Iris pigment epithelial cell (primary cell): ENCODE measurements at regions not wholly inside any gene's neighbourhood (a gene's known extent, or its start where the extent isn't known, plus 50 kb on each side); places are given as distances from the start of the nearest gene placed in this dataset.
"Not testable (repeated sequence)": the region's sequence is repeated elsewhere in the genome, so short reads cannot be mapped to it uniquely, and the experiment has no call there.

Experiments used
- DNase-seq: peaks from one replicate; pipeline ENCODE4 v3.0.0-alpha.2; 2011; ENCODE audit warnings: low read depth

DNA sequence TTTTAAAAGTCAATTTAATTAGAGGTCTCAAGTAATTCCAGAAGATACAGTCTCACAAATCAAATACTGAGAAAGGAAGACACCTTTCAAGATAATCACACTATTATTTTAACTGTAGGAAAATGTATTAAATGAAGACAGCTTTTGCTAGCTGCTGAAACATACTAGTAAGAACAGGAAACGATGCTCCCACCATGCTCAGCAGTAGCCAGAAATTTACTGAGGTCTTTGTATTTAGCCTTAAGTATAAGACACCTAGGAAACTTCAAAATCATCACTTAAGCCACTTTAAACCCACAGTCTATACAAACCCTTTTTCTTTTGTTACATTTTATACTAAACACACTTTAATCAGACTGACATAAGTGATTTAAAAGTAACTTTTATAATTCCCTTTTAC, 72.7 kb upstream of the NPIPB12 start:
- not testable (repeated sequence) for DNase-seq

DNA sequence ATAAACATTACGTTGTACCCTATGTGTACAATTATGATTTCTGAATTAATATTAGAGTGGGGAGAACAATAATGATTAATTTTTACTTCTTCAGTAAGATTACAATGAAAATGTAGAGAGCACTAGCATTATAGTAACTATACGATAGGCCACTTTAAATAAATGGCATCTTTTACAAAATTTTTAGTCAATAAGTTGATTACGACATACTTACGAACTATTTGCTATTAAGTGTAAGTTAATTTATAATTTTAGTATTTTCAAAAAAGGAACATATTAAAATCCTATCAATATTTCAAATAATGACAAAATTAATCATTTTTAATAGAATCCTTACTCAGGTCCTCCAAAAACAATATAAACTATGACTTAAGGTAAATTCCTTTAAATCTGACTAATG, 75.6 kb upstream of the NPIPB12 start:
- not testable (repeated sequence) for DNase-seq

DNA sequence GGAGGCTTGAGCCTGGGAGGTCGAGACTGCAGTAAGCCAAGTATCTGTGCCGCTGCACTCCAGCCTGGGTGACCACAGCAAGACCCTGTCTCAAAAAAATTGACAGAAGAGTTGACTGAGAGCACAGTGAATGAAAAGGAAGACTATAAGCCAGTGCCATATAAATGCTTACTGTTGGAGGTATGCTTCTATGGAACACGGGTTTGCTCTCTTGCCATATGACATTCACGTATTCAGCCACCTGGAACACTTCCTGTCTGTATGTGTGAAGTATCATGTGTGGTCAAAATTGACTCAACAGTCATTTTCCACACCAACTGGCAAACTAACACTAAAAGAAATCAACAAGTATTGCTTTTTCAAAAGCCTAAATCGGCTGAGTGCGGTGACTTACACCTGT, 71.1 kb upstream of the SPN start:
- not testable (repeated sequence) for DNase-seq

DNA sequence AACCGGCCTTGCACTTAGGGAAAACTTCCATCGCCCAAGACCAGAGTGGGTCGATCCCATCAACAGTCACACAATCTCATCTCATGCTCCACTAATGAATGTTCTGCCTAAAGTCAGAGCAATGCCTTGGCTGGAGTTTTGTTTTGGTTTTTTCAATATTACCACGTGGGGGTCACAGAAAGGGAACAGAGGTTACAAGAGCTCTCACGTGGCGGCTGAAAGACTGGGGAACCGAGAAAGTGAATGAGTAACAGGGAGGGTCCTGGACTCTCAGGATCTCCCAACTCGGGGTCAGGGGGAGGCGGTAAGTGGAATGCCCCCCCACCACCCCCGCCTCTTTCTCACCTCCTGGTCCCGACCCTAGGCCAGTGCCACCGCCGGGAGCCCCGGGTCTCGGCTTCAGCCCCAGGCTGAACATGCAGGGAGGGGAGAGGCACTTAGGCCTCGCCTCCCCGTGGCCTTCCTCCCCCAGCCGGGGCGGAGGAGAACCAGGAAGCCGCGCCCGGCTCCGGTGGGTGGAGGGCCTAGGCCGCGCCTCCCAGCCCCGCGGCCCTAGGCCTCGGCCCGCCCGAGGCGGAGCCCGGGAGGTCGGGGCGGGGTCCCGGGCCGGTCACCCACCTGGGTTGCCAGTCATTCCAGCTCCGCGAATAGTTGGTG, 68.7 kb upstream of the SPN start:
- DNase-seq = not testable (repeated sequence)

DNA sequence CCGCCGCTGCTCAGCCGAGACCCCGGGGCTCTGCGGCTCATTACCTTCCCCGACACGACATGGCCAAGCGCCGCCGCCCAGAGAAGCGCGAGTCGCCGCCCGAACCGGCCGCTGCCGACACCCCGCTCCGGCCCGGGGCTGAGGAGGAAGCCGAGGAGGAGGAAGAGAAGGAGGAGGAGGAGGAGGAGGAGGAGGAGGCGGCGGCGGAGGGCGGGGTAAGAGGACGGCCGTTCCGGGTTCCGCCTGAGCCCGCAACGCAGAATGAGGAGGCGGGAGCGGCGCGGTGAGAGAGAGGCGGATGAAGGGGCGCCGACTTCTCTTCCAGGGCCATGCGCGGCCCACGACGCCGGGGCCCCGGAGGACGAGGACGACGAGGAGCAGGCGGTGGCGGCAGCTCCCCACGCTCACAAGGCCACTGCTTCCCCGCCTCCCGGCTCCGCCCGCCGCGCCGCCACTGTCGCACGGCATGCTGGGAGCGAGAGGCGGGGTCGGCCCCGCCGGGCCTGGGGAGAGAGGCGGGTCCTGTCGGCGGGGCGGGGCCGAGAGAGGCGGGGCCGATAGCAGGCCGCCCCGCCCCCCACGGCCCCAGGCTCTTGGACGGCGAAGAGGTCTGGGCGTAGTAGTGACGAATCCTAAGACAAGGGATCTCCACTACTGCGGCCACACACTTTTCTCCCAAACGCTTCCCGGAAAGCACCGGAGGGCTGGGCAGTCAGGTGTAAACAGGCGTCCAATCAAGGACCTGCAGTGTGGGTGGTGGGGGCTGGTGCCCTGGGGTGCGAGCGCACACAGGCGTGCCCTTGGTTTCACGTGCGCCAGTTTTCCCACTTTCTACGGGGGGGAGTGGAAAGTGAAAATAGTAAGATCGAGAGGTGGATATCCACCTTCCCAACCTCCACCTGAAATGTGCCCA, 67.9 kb upstream of the SPN start:
- DNase-seq = peak; percentile 89

DNA sequence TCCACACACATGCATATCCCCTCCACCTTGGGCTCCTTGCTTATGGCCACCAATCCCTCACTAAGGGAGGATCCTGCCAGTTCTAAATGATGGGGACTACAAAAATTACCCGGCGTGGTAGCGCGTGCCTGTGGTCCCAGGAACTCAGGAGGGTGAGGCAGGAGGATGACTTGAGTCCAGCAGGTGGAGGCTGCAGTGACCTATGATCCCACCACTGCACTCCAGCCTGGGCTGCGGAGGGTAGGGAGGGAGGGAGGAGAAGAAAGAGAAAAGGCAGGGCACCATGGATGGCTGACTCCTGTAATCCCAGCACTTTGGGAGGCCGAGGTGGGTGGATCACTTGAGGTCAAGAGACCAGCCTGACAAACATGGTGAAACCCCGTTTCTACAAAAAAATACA, 66.0 kb upstream of the SPN start:
- DNase-seq = not testable (repeated sequence)

DNA sequence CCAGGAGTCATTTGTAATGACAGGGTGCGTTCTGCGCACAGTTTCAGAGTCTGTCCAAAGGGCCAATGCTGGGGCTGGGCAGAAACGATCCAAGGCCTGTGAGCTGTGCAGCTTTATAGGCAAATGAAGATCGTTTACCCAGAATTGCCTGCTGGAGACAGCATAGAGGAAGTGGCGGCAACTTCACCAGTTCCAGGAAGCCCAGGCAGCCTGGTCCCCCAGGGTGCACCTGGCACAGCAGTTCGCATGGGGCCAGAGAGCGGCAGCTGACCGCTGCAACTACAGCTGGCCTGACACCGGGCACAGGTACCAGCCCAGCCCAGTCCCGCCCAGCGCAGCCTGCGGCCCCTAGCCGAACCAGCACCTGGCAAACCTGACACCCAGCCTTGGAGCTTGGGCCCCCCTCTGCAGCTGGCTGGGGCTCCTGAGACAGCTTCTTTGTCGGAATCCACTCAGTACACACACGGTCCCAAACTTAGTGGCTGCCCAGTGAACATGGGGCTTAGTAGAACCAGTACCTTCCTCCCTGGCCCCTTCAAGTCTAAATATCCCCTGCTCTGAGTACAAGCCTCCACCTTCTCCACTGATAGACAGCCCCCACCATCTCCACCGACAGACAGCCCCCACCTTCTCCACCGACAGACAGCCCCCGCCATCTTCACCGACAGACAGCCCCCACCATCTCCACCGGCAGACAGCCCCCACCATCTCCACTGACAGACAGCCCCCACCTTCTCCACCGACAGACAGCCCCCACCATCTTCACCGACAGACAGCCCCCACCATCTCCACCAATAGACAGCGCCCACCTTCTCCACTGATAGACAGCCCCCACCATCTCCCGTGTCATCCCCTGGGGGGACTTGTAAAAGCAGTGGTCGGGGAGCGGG, 62.7 kb upstream of the SPN start:
- not testable (repeated sequence) for DNase-seq

DNA sequence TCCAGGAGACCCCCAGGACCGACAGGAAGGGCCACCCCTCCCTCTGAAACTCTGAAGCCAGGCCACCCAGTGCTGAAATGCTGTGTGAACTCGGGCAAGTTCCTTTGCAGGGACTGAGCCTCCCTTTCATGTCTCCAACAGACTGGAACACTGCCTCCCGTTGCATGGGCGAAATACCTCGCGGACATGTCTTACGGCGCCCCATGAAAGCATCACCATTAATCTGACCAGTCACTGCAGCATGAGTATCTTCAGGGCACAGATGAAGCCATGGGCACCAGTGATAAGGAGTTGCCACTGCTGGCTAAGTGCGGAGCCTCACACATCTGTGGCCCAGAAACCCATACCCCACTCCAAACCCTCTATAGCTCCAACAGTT, 60.8 kb upstream of the SPN start:
- DNase-seq = not testable (repeated sequence)

DNA sequence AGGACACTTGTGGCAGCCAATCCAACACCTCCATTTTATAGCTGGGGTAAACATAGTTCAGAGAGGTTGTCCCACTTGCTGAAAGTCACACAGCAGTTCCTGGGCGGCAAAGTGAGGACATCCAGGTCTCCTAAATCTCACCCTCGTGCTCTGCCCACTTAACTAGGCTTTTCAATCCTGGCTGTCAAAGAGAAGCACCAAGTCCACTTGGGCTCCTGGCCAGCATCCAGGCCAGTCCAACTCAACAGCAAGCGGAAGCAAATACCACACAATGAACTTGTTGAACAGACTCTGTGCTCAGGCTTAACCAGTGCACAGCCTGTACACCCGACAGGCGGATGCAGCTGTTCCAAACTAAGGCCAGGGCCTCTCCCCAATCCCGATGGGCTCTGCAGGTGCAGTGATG, 60.4 kb upstream of the SPN start:
- not testable (repeated sequence) for DNase-seq

DNA sequence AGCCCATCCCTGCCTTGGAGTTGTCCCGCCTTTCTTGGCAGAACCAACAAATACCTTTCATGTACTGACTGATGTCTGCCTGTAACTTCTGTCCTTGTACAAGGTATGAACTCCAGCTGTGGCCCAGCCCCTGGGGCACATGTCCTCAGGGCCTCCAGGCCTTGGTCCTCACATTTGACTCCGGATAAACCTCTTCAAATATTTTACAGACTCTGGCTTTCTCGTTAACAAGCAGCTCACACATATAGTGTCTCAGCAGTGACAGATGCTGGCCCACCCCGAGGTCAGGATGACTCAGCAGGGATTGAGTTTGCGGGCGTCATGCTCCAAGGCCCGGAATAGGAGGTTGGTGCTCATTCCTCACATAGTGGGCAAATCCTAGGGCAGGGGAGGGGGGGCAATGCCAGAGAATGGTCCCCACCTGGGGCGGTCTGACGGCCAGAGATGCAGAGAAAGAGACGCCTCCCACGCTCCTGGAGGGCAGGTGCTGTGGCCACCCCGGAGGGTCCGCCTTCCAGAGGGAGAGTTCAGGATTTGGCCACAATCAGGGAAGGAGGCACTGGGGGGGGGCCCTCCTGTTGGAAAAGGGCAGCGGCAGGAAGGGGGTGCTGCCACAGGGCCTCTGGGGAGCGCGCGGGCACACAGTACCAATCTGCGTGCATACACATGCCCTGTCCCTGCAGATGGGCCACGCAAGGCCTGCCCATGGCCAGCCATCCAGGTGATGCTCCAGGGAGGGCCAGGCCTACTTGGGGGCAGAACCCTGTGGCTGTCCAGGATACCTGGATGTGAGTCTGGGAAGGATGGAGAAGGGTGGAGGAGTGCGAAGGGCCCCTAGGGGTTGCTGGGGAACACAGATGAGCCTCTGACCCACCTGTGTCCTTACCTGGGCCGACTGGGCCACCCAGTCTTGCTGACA, 58.2 kb upstream of the SPN start:
- peak; percentile 71 for DNase-seq

DNA sequence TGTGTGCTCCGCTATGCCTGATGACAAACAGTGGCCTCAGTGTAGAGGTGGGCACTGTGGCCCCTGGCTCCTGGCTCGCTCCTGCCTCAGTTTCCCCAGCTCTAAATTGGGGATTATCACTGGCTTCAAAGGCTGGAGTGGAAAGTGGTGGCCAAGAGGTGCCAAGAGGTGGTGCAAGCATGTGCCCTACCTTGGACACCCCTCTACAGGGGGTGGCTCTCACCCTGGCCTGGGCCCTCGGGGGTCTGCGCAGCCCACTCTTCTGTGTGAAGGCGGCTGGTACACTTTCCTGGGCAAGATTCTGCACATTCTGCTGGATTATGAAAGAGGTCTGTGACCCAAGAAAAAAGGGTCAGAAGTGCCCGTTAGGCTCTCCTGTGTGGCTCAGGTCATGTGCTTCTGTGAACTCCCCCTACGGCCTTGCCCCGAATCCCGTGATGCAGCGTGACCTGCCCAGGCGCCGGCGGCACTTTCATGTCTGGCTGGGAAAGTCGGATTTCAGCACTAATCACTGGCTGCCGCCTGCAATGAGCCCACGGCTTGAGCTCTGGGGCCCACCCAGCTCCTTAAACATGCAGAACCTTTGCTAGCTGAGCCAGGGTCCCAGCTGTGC, 57.3 kb upstream of the SPN start:
- DNase-seq = not testable (repeated sequence)

DNA sequence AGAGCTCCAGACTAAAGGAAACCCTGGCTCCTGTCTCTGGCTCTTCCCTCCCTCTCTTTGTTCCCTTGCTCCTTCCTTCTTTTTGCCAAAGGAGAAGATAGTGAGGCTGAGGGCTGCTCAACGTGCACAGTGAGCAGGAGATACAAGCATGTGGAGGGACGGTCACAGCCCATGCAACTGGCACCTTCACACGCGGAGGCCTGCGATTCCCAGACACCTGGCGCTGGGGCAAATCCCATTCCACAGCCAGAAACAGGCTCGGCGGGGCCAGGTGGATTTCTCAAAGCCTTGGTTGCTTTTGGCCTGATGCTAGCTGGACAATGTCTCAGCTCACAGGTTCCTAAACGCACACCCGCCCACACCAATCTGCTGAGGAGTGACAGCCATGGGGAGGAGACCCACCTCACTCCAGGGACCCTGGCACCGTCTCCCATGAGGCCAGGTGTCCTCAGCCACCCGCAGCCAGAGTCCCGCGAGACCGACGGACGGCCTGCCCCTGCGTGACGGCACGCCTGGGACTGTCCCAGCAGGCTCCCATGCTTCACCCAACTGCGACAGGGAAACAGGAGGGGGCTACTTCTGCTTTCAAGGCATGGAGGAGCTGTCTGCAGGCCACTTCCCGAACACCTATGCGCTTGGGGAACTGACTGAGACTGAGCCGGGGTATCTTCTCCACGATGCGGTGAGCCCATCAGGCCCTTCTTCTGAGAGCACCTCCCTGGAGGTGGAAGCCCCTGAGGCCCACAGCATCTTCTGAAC, 56.2 kb upstream of the SPN start:
- not testable (repeated sequence) for DNase-seq

DNA sequence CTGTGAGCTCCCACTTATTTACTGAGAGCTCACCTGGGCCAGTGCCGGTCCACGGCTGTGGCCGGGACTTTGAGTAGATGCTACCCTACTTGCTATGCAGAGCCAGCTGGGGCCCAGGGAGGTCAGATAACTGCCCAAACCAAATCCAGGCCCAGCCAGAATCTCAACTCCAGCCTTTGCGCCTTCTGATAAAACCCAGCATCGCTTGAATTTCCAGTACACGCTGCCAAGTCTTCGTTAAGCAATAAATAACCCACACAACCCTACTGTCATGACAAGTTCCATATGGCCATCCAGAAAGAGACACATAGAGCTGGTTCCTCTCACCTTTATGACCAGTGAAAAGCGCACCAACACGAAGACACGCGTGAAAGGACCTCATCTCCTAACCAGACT, 55.6 kb upstream of the SPN start:
- not testable (repeated sequence) for DNase-seq

DNA sequence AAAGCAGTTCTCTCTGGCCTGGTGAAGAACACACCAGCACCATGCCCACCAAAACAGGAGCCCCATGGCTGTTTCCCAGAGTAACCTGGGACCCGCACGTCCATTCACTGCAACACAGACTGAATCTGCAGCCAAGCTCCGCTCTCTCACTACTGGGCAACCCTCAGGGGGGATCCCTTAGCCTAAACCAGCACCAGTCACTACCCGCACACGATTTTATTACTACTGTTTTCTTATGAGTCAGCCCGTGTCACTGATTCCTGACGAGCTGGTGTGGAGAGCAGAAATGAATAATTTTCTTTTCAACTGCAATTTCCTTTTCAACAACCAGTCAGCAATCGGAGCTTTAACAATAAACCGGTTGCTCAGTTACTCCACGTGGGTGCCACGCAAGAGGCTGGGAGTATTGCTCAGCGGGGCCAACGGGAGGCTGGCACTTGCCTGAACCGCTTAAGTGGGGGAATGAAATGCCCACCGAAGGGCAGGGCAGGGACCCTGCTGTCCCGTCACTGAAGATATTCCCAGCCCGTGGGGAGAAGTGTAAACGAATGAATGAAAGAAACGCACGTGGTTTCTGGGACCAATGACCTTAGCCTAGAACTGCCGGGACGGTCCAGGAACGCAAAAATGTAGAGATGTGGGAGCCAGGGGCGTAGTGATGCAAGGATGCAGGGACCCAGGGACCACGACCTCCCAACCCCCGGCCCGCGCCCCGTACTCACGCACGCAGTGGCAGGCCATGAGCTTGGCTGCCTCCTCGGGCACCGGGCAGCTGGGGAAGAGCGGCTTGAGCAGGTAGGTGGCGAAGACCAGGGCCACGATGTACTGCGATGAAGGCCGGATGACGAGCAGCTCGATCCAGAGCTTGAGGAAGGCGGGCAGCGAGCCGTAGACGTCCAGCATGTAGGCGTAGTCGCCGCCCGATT, 50.4 kb upstream of the SPN start:
- DNase-seq = peak; percentile 19
